GM12891 (cell line): ENCODE measurements at regions not wholly inside any gene's neighbourhood (a gene's known extent, or its start where the extent isn't known, plus 50 kb on each side); places are given as distances from the start of the nearest gene placed in this dataset.
"Not testable (repeated sequence)": the region's sequence is repeated elsewhere in the genome, so short reads cannot be mapped to it uniquely, and the experiment has no call there.

ENCODE experiments used
- DNase-seq: peaks from one replicate; pipeline ENCODE4 v3.0.0; 2011; ENCODE audit warnings: low spot score; ENCODE audit not compliant: insufficient read length
- FAIRE-seq: peaks from 2 replicates; lab custom pipeline; 2011; peaks lifted over from hg19 to GRCh38; lab: Jason Lieb, UNC
- PAX5 ChIP-seq: IDR thresholded peaks from 2 replicates; pipeline ENCODE4 v1.6.1; 2011; ENCODE audit warnings: low read length, moderate library complexity, mild to moderate bottlenecking; ENCODE audit not compliant: insufficient read depth, severe bottlenecking
- POLR2A ChIP-seq: IDR thresholded peaks from 2 replicates; pipeline ENCODE4 v1.6.1; 2011; ENCODE audit warnings: low read depth, low read length, control low read depth
- POLR2AphosphoS5 ChIP-seq: IDR thresholded peaks from 2 replicates; pipeline ENCODE4 v1.6.1; 2011; ENCODE audit warnings: low read depth, low read length, control low read depth
- POU2F2 ChIP-seq: IDR thresholded peaks from 2 replicates; pipeline ENCODE4 v1.6.1; 2011; ENCODE audit warnings: low read depth, mild to moderate bottlenecking, control low read depth, low read length, moderate library complexity
- SPI1 ChIP-seq: IDR thresholded peaks from 2 replicates; pipeline ENCODE4 v1.6.1; 2011; ENCODE audit warnings: low read depth, low read length, control low read depth
- TAF1 ChIP-seq: IDR thresholded peaks from 2 replicates; pipeline ENCODE4 v1.6.1; 2011; ENCODE audit warnings: low read depth, low read length, control low read depth

DNA sequence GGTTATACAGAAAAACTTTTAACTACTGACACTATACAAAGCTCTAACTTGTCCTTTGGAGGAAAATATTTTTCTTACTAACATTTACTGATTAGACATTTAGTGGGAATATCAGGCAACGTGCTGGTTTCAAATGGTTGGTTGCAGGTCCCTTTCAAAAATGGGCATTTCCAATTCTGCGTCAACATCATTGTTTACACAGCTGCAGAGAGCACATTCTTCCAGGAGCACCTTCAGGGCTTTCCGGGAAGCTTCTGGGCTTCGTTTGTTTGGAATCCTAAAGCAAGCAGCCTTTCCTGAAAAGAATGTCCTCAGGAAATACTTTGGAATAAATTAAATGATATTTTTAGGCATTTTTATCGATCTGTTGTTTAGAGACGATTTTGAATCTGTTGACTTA lies 289.7 kb downstream of the TRIML1 start:
- FAIRE-seq (no peak), DNase-seq (no peak)
- TF ChIP-seq POLR2AphosphoS5 (no peak), TAF1 (no peak), POU2F2 (no peak), SPI1 (no peak), PAX5 (no peak), POLR2A (no peak)

DNA sequence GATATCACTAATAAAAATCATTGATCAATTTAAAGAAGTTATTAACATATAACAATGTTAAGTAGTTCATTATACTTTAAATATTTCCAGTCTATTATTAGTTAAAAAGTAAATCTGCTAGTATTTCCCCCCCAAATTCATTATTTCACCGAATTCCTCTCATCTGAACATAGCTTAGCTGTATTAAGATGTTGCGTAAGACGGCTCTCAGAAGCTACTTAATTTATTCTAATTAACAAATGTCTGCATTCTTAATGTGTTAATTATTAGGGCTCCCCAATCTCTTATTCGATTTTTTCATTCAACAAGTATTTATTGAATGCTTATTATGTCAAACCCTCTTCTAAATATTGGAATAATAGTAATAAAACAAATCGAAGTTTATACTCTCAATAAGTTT lies 290.7 kb downstream of the TRIML1 start:
- FAIRE-seq (no peak), DNase-seq (no peak)
- TF ChIP-seq POLR2A: no peak
- no peak for TF ChIP-seq TAF1
- no peak for TF ChIP-seq POU2F2
- TF ChIP-seq SPI1: no peak
- no peak for TF ChIP-seq POLR2AphosphoS5
- TF ChIP-seq PAX5: no peak

DNA sequence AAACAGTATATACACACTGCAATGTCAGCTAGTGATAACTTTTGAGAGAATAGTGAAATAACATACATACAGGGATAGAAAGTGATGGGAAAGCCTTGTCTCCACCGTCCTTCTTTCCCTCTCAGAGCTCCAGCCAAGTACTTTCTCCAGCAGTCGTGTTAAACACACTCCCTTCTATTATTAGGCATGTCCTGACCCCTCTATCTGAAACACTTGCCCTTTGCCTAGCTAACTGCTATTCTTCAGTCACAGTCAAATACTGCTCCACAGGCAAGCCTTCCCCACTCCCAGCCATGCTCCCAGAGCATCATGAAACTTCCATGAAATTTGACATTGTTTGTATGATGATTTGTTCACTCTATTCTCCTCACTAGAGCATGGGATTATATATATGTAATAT lies 291.1 kb downstream of the TRIML1 start:
- no peak for DNase-seq
- no peak for FAIRE-seq
- no peak for TF ChIP-seq POLR2AphosphoS5

DNA sequence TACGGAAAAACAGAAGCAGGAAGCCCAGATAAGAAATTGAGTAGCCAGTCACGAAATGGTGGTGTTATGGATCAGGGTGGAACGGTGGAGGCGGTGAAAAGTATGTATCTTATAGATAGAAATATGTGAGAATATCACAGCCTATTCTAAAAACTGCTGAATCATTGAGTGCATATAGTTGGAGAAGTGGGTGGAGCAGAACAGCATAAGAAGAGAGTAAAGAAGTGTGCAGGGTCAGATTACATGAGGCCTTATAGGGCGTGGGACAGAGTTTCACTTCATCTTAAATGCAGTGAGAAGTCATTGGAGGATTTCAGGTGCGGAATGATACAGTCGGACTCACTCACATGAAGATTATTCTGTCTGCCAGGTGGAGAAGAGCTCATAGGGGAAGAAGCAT lies 293.1 kb downstream of the TRIML1 start:
- FAIRE-seq: no peak
- TF ChIP-seq POLR2AphosphoS5: no peak
- TF ChIP-seq PAX5: no peak
- no peak for TF ChIP-seq SPI1
- TF ChIP-seq TAF1: no peak
- no peak for TF ChIP-seq POU2F2
- no peak for TF ChIP-seq POLR2A
- DNase-seq: no peak

DNA sequence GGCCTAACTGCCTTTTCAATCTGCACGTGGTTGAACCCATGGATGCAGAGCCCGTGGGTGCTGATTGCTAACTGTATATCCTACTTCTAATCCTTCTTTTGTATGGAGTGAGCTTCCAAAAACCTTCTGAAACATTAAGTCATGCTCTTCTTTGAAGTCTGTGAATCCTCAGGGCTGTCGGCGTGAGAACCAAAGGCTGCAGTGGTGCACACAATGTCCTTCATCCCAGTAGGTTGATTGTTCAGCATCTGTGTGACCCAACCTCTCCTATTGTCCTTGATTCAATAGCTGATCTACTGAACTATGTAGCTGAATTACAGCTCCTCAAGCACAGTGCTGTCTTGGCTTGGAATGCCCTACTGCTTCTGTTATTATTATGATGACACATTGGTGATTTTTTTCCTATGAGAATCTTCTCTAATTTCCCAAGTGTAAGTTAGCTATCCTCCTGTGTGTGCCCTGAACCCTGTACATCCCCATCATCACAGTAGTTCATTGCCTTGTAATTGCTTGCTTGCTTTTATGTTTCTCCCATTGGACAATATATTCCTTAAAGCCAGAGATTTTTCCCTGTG lies 294.6 kb downstream of the TRIML1 start:
- TF ChIP-seq PAX5: no peak
- TF ChIP-seq POLR2A: no peak
- no peak for TF ChIP-seq SPI1
- TF ChIP-seq POLR2AphosphoS5: no peak
- TF ChIP-seq POU2F2: no peak
- no peak for TF ChIP-seq TAF1
- FAIRE-seq: no peak
- no peak for DNase-seq

DNA sequence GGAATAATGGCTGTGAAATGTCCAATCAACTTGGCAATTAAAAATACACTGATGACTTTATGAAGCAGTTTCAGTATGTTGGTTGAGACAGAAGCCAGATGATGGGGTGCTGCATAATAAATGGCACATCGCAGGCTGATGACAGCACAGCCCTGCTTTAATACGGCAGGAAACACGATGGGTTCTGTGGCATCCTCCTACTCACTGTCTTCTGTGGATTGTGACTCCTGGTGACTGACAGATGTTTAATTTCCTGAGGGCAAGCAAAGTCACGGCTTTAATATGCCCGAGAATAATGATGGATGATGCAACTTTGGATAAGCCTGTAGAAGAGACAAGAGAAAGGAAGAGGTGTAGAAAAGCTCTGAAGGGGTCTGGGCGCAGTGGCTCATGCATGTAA lies 295.4 kb downstream of the TRIML1 start:
- DNase-seq (no peak), FAIRE-seq (no peak)
- TF ChIP-seq SPI1 (no peak), TAF1 (no peak), PAX5 (no peak), POLR2AphosphoS5 (no peak), POLR2A (no peak), POU2F2 (no peak)

DNA sequence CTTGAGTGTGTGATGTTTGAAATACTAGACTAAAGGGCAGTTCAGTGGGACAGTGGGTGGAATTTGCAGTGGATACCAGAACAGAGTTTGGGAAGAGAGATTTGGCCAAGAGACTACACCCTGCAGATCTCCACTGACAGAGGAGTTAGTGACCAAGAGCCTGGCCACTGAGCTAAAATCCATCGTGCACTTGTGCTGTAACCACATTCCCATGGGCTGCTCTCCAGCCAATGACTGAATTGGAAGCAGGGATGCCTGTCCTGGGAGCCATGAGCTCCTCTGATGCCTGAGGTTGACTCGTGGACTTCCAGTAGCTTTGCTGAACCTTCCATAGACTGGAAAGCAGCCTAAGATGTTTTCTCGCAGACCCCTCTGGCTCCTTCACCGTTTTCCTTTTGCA lies 296.1 kb downstream of the TRIML1 start:
- no peak for FAIRE-seq
- TF ChIP-seq POLR2AphosphoS5: no peak
- TF ChIP-seq PAX5: no peak
- no peak for TF ChIP-seq TAF1
- no peak for TF ChIP-seq POLR2A
- no peak for TF ChIP-seq SPI1
- no peak for TF ChIP-seq POU2F2
- DNase-seq: no peak

DNA sequence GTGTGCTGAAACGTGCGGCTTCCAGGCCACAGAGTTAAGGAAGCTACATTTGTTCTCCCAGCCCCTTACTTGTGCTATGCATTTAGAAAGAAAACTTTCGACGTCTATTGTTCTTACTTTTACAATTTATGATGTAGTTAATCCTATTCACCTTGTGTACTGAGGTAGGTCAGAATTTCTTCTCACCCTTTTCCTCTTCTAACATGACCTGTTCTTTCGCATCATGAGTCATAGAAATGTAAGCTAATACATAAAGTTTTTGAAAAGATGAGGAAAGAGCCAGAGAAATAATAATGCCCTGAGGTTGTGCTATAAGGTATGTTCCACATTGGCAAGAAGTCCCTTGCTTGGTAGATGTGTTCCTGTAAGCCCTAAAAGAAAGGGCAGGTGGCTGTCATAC lies 298.3 kb downstream of the TRIML1 start:
- DNase-seq: no peak
- TF ChIP-seq TAF1: no peak
- no peak for TF ChIP-seq PAX5
- no peak for TF ChIP-seq POLR2AphosphoS5
- no peak for TF ChIP-seq POU2F2
- TF ChIP-seq POLR2A: no peak
- no peak for TF ChIP-seq SPI1
- no peak for FAIRE-seq

DNA sequence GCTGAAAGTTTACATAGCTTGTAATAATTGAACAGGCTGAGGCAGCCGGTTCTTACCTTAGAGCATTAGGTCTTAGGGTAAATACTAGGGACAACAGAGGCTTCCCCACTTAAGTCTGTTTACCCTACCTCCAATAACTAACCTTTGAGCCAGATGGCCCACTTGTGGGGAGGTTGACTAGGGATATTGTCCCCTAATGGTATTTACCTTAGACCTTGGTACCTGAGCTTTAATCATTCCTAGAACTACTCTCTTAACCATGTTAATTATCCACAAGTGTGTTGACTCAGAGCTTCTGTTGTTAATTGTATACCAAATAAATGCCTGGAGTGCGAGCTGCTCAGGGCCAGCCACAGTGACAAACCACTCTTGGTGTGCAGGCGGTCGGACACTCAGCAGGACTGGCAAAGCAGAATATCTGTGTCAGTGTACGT lies 299.2 kb downstream of the TRIML1 start:
- DNase-seq, FAIRE-seq: not testable (repeated sequence)

DNA sequence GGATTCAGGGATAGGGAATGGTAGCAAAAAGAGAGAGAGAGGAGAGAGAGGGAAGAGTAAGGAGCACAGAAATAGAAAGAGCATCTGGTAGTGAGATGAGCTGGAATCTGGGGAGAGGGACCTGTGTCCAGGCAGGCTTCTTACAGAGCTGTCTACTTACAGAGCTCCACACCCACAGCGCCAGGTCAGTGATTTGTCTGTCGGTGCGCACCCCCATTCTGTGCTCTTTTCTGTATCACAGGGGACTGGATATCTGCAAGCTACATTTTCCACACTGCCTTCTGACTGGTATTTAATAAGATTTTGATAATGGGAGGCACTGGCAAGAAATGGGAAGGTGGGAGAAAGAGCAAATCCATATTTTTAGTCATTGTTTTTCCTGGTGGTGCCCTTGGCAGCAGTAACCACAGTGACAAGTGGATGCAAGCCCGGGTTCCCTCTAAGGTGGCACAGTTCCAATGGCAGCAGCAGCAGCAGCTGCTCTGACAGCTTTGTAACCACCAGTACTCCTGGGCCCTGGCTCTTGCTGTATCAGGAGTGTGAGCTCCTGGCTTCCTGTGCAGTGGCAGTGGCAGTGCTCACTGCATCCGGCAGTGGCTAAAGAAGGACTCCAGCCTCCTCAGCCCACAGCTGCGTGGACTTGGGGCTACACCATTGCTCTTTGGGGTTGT lies 300.5 kb downstream of the TRIML1 start:
- FAIRE-seq (no peak), DNase-seq (no peak)
- TF ChIP-seq SPI1 (no peak), PAX5 (no peak), TAF1 (no peak), POLR2A (no peak), POU2F2 (no peak), POLR2AphosphoS5 (no peak)
